ENCODE measurements at regions not wholly inside any gene's neighbourhood (a gene's known extent, or its start where the extent isn't known, plus 50 kb on each side); places are given as distances from the start of the nearest gene placed in this dataset.

- TF ChIP-seq ZFX (IDR thresholded peaks at IDR 0.05): no peak
- TF ChIP-seq CTCF (conservative IDR thresholded peaks at IDR 0.05): no peak
Observed at GRCh38 chr2:187862715-187863114, 308.5 kb upstream of the TFPI start.
